NCI-H226 (cell line): ENCODE measurements at regions not wholly inside any gene's neighbourhood (a gene's known extent, or its start where the extent isn't known, plus 50 kb on each side); places are given as distances from the start of the nearest gene placed in this dataset.
"Not testable (repeated sequence)": the region's sequence is repeated elsewhere in the genome, so short reads cannot be mapped to it uniquely, and the experiment has no call there.

Source experiments
- DNase-seq: peaks from one replicate; pipeline ENCODE4 v3.0.0-alpha.2; 2015

DNA sequence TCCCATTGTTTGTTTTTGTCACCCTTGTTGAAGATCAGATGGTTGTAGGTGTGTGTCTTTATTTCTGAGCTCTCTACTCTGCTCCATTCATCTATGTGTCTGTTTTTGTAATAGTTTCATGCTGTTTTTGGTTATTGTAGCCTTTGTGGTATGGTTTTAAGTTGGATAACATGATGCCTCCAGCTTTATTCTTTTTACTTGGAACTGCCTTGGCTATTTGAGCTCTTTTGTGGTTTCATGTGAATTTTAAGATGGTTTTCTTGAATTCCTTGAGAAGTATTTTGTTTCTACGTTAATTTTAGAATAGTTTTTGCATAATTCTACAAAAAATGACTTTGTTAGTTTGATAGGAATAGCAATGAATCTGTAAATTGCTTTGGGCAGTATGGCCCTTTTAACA, 170.0 kb upstream of the IGFBP3 start:
- no peak for DNase-seq

DNA sequence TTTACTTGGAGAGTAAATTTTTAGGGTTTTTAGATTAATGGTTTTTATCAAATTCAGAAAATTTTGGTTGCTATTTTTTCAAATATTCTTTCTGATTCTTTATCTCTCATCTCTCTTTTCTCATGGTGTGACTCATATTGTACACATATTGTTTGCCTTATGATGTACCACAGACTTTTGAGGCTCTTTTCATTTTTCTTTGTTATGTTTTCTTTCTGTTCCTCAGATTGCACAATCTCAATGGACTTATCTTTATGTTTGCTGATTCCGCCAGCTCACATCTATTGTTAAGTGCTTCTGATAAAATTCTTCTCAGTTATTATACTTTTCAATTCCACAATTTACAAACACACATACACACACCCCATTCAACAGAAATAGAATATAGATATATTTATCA, 168.2 kb upstream of the IGFBP3 start:
- DNase-seq: peak; percentile 57

DNA sequence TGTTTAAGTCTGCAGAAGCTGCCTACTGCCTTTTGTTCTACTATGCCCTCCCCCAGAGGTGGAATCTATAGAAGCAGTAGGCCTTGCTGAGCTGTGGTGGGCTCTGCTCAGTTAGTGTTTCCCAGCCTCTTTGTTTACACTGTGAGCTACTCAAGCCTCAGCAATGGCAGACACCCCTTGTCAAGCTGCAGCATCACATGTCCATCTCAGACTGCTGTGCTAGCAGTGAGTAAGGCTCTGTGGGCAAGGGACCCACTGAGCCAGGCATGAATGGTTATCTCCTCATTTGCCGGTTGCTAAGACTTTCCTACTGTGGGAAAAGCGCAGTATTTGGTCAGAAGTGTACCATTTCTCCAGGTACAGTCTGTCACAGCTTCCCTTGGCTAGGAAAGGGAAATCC, 167.4 kb upstream of the IGFBP3 start:
- not testable (repeated sequence) for DNase-seq

DNA sequence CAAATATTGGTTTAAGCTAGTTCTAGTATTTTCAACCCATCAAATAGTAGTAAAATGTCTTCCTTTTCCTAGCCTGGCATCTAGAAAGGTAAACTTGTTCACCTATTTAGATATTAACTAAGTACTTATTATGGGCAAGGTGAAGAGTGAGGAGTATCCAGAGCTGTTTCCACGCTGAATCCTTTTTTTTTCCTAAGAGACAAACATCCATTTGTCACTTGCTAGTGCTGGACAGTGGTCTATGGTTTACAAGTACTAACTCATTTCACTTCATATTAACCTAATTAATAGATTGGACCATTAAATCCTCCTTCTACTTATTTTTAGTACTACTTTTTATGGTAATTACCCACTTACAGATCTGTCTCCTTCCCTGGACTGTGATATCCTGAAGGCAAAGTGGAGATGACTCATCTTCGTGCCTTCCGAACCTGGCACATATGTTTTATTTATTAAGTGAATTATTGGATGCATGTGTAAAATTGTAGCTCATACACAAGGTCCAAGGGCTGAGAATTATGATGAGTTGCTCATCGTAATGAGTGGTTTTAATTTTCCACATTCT, 159.6 kb upstream of the IGFBP3 start:
- peak; percentile 66 for DNase-seq

DNA sequence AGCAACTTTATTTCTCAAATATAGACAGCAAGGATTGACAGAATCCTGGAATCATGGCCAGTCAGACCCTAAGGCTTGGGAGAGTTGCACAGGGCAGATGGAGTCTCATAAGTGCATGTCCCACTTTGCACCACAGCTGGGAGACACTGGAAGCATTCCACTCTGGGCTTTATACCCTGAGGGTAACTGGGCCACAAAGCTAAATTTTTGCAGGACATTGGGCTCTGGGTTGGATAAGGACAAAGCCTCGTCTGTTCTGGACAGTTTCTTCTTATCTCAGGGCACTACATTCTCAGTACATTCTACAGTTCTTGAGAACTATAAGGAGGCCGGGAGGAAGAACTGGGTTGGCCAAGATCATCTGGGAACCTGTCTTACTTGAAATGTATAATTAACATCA, 158.3 kb upstream of the IGFBP3 start:
- no peak for DNase-seq

DNA sequence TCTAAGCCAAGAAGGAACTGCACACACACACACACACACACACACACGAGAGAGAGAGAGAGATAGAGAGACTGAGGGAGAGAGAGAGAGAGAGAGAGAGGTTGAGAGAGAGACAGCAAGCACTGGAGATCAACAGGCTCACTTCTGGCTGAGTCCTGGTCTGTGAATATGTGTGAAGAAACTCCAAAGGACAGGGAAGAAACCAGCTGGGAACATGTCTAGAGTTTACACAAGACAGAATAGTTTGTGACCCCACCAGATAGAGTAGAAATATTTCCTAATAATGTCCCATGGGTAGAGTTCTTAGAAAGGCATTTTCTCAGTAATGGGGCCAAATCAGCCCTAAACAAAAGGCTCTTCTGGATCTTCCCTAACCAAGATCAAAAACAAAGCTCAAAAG, 155.5 kb upstream of the IGFBP3 start:
- no peak for DNase-seq

DNA sequence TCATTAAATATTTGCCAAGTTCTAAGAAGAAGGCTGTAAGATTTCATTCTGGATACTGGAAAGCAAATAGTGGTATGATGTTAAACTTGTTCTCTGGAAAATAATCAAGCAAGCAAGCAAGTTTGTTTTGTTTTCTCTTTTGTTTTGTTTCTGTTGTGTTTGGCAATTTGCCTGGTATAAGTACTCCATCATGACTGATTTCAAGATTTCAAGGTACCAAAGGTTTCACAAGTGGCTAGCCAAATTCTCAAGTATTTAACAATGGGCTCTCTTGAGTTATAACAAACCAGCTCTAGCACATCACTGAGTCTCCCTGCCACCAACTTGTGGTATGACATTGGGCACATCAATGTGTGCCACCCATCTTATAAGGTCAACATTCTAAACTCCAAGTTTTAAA, 151.7 kb upstream of the IGFBP3 start:
- peak; percentile 25 for DNase-seq

DNA sequence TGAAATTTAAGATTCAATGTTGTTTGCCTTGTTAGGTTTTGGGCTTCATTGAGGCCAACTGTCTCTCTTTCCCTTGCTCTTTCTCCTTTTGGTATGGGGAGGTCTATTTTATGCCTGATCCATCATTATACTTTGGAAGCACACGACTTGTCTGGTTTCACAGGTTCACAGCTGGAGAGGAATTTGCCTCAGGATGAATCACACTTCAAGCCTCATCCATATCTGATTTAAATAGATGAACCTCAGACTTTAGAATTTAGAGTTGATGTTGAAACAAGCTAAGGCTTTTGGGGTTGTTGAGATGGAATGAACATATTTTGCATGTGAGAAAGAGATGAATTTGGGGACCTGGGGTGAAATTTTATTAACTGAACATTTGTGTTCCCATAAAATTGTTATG, 150.5 kb upstream of the IGFBP3 start:
- DNase-seq: peak; percentile 71

DNA sequence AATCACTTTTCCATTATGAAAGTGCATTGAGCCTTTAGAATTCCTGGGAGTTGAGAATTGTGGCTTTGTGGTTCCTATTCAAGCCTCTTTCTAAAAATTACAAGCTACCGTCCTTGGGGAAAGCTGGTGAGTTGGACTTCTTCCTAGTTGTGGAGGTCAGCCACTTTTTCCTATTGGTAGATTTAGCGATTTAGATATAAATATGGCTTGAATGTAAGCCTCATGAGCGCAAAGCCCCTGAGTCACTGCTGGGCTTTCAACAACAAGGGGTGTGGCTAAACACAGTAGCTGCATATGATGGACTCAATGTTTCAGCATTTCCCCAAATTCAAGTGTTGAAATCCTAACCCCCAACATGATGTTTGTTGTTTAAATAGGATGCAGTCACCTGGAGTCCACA, 150.0 kb upstream of the IGFBP3 start:
- peak; percentile 14 for DNase-seq

DNA sequence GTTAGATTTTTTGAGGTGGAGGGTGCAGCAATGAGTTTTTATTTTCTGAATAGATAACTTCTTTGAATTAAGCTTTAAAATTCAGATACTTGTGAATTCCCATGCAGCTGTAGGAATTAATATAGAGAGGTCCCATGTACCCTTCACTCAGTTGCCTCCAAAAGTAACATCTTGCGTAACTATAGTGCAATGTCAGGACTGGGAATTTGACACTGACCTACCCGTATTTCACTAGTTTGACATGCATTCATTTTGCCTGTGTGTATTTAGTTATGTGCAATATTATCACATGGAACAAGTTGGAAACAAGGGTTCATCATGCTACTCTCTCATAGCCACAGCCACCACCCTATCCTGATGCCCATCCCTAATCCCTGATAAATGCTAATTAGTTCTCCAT, 147.1 kb upstream of the IGFBP3 start:
- DNase-seq: no peak

DNA sequence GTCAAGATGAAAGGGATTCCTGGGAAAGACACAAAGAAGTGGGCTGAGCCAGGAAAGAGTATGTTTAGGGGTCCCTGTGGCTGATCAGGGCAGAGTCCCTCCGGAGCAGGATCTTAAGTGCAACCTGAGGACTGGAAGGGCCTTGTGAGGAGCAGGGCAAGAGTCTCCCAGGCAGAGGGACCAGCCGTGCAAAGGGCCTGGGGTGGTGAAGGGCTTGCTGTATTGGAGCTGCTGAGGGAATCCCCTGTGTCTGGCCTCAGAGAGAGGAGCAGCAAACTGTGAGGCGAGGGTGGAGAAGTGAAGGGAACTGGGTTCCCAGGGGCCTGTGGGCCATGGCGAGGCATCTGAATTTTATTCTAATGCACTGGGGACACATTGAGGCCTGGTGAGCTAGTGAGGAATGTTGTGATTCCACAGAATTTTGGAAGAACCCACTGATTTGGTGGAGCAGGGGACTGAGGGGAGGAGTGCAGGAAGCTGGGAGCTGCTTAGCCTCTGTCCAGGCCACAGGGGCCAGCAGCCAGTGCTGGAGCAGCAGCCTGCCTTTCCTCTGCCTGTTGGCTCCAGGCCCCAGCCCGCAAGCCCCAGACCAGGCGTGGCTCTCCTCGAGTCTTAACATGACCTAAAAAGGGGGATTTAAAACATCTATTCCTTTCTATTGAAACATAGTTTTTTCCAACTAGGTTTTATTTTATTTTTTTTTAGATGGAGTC, 138.4 kb upstream of the IGFBP3 start:
- DNase-seq: no peak

DNA sequence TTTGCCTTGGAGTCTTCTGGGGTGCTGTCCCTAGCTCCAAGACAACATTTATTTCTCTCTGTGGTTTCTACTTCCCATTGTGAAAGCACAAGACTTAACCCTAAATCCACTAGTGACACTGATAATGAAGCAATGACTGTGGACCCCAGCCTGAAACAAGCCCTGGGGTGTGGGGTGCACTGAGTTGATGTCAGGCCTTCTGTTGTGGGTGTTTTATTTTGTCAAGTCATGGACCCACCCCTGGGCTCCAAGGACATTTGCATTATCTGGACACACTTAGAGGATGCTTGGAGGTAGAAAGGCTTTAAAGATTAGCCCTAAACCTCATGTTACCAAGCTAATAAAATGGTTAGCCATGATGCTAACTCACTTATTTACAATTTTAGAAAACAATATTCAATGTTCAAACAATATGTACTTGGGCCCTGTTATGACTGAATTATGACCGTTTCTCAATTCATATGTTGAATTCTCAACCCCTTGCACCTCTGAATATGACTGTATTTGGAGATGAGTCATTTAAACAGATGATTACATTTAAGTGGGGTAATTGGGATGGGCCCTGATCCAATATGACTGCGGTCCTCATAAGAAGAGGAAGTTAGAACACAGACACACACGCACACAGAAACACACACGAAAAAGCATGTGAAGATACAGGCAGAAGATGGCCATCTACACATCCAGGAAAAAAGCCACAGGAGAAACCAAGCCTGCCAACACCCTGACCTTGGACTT, 137.2 kb upstream of the IGFBP3 start:
- no peak for DNase-seq

DNA sequence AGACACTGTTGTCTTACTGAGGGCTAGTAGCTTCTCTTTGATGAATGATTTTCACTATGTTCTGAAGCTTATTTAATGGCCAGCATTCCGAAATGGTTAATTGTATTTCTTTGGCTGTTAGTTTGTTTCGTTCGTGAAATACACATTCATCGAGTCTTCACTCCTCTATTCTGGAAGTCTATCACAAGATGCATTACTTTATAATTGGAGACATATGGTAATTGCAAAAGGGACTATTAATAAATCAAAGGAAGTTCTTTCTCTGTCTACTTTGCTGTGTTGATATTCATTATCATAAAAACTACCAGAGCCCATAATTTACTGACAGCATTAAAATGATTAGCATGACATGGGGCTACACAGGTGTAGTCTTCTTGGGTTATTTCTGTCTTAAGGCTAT, 133.8 kb upstream of the IGFBP3 start:
- DNase-seq: no peak

DNA sequence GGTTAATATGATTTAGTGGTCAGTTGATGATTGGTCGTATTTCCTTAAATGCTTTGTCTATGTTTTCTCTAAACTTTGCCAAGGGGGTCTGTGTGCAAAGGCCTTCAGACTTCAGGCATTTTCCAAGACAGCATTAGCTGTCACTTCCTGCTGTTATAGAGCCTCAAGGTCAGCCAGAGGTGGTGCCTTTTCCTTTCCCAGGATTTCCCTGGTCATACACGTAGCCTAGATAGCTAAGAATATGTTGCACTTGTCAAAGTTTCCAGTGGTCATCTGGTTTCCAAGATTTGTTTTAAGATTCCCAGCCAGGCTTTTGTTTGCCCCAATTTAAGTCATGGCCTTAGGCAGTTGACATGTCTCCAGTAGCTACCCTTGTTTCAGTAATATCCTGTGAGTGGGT, 133.2 kb upstream of the IGFBP3 start:
- no peak for DNase-seq

DNA sequence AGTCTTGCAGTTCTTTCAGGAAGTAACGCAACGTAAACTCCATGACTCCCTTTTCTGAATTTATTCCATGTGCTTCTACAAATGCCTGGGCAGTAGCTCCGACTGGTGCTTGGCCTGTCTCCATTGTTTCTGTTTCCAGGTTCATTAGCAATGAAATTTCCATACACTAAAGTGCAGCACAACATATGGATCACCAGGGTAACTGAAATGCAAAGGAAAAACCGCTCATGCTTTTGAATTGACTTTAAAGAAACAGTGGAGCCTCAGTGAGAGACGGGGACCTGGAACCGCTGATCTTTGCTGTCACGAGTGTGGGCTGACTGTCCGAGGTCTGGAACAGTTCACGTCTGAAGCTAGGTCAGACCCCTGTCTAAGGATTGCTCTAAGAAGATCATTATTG, 126.5 kb upstream of the IGFBP3 start:
- peak; percentile 0 for DNase-seq

DNA sequence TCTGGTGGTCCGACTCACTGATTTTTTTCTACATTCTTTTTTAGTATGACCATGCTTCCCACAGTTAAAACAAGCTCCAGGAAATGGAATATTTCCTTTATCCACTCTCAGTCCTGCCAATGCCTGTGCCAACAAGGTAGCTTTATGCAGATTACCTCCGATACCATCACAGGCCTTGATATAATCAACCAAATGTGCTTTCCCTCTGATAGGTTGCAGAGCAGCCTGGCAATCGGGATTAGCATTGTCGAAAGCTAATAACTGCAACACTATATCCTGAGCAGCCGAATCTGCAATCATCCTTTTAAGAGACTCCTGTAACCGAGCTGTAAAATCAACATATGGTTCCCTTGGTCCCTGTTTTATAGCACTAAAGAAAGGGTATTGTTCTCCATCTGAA, 122.3 kb upstream of the IGFBP3 start:
- DNase-seq: not testable (repeated sequence)

DNA sequence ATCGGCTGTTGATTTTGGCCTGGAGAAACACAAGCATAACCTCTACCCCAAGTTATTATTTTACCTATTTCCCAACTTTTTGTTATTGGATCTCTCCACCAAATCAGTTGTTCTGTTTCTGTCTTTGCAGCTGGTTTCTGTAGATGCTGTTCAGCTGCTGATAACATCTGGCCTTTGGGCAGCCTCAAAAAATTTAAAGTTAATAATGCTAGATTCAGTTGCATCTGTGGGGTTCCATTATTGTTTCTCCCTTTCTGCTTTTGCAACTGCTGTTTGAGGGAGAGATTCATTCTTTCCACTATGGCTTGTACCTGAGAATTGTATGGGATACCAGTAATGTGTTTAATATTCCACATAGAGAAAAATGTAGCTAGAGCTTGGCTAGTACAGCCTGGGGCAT, 118.7 kb upstream of the IGFBP3 start:
- not testable (repeated sequence) for DNase-seq

DNA sequence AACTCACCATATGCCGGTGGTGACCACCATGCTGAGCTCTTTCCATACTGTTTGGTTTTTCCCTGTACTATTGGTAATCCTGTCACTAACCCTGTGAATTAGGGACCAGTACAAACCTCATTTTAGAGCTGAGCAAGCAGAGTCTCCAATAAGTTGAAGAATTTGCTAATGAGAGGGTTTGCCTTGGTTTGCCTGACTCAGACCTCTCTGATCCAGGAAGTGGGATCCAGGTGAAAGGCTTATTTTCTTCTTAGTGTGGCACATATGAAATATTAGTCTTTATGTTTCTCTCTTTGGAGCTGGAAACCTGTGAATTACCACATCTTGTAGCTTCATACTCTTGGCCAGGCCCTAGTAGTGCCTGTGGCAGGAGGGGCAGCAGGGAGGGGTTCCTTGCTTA, 114.1 kb upstream of the IGFBP3 start:
- DNase-seq: peak; percentile 1

DNA sequence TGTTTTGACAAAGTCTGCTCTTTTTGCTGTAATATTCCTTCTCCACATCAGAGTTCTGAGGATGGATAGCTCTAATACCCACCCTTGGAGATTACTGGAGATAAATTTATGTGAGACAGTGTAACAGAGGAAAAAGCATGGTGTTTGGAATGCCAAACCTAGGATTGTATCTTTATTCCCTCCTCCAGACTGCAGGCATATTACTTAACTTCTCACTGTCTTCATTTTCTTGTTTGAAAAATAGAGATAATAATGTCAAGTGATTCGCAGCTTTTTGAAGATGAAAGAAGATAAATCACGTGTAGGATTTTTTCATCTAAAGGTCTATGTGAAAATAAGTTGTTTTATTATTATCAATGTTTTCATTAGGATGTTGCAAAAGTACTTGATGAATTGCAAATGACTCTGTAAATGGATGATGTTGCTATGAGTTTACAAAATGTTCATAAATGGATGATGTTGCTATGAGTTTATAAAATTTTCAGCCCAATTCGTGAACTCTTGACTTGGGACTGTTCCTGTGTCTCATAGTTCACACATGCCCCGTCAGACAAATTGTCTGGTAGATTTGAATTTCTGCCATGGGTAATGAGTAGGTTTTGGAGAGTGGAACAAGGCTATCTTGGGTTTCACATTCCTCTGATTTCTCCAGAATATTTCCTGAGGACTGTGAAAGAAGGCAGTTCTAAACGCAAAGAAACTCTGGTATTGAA, 113.1 kb upstream of the IGFBP3 start:
- peak; percentile 89 for DNase-seq

DNA sequence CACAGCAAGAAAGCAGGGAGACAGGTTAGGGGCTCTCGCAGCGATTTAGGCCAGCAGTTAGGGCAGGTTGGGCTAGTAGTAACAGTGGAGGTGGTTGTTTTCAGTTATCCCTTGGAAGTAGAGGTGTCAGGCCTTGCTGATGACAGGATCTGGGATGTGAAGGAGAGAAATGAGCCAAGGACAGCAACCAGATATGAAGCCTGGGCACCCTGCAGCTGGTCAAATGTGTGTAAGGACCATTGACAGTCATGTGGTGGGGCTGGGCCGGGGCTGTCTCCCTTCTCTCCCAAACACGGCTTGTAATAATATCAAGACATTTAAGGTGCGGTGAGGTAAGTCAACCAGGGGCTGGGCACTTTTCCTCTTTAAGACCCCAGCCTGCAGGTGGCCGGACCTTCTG, 112.5 kb upstream of the IGFBP3 start:
- no peak for DNase-seq

DNA sequence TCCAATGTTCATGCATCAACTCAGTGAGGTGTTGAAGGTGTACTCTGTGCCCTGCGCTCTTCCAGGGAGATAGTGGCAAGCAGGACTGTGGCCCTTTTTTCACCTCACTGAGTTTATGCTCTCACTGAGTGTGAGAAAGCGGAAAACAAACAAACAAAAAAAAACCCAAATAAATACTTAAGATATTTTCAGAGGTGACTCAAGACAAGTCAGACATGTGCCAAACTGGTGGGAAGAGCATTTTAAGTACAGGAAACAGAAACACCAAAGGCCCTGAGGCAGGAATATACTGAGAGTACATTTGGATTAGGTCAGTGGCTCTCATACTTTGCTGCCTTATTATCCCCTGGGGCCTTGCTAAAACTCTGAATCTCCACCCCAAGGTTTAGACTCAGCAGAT, 111.9 kb upstream of the IGFBP3 start:
- DNase-seq: peak; percentile 82

DNA sequence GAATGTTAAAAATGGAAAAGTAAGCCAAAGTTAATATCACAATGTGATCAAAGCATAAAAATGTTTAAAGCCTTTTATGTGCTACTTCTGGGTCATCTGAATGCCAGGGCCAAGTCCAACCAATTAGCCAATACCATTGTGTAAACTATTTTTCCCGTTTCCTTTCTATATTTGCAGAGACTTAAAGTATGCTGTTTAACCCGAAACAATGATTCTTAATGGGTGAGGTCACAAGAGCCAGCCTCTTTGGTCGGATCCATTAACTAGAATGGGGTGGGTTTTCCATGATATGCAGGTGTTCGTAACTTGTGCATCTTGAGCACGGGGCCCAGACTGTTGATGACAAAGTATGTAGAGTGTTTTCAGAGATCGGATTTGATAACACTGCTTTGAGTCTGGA, 111.3 kb upstream of the IGFBP3 start:
- peak; percentile 1 for DNase-seq

DNA sequence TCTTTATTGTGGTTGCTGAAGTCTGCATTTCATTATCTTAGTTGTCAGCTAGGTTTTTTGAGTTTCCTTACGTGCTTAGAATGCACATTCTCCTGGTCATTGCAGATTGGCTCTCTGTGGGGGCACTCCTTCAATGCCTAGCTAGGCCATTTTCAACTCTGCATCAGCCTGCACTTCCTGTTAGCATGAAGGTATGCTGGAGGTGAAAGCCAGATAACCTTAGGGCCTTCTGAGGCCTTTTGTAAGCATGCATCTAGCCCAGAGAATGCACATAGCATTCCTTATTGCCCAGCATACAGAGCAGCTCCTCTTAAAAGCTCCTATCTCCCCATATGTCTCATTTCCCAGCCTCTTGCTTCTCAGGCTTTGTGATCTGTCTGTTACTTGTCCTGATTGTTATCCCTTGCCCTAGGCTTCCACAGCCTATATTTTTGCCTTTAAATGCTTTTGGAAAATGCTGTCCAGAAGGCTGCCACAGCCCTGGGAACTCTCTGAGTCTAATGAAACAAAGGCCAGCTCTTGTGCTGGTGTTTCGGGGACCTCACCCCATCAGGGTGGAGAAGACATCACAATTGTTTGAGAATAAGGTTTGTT, 108.1 kb upstream of the IGFBP3 start:
- peak; percentile 94 for DNase-seq
